ENCODE measurements at regions not wholly inside any gene's neighbourhood (a gene's known extent, or its start where the extent isn't known, plus 50 kb on each side); places are given as distances from the start of the nearest gene placed in this dataset.

GRCh38 chr2:145303536-145303935, 783.6 kb upstream of the ZEB2 start:
- H3K4me3 ChIP-seq: no peak overlapping the region
- H3K4me1 Mint-ChIP-seq: peaks cover 12% of the 10 kb centered on the region
- DNase-seq (ENCODE audit: low spot score): no peak

More at GRCh38 chr2:145303536-145303935, 783.6 kb upstream of the ZEB2 start:
- no peak overlapping the region for H3K4me3 Mint-ChIP-seq
- no peak overlapping the region for H3K27ac Mint-ChIP-seq
- ATAC-seq: no peak
- H3K9me3 Mint-ChIP-seq: no peaks in the 10 kb centered on the region
- Histone ChIP-seq H3K9me2 (ENCODE audit: insufficient read depth) (no peaks in the 10 kb centered on the region), H3K36me3 (ENCODE audit: insufficient read depth) (no peaks in the 10 kb centered on the region), H3K4me1 (ENCODE audit: insufficient read depth) (no peaks in the 10 kb centered on the region), H3K79me2 (replicated peaks; ENCODE audit: insufficient read depth) (no peaks in the 10 kb centered on the region), H3F3A (replicated peaks; ENCODE audit: low read depth) (no peaks in the 10 kb centered on the region), H3K27ac (ENCODE audit: low read depth) (no peak overlapping the region), H3K4me2 (no peak overlapping the region), H4K20me1 (replicated peaks; ENCODE audit: insufficient read depth) (no peaks in the 10 kb centered on the region), H3K27me3 (ENCODE audit: insufficient read depth) (no peaks in the 10 kb centered on the region), H2AFZ (no peak overlapping the region)
- no peaks in the 10 kb centered on the region for H3K36me3 Mint-ChIP-seq (ENCODE audit: low read depth)
- TF ChIP-seq JUNB (IDR thresholded peaks at IDR 0.05; ENCODE audit: unreplicated experiment) (no peak), ZNF462 (CRISPR knock-in tag; IDR thresholded peaks at IDR 0.05) (no peak), NANOG (IDR thresholded peaks at IDR 0.05; ENCODE audit: borderline replicate concordance) (no peak), CTCF (conservative IDR thresholded peaks at IDR 0.05; ENCODE audit: low read depth in 2 of 2) (no peak), EZH2 (IDR thresholded peaks at IDR 0.05; ENCODE audit: low read depth, unreplicated experiment) (no peak), STAT1 (IDR thresholded peaks at IDR 0.05; ENCODE audit: unreplicated experiment) (no peak), CREB1 (CRISPR knock-in tag; IDR thresholded peaks at IDR 0.05; ENCODE audit: low read depth) (no peak), EZH2phosphoT487 (IDR thresholded peaks at IDR 0.05; ENCODE audit: unreplicated experiment) (no peak), REST (IDR thresholded peaks at IDR 0.05; ENCODE audit: unreplicated experiment) (no peak), POLR2AphosphoS5 (IDR thresholded peaks at IDR 0.05; ENCODE audit: low read depth) (no peak)
- no peaks in the 10 kb centered on the region for H3K27me3 Mint-ChIP-seq (ENCODE audit: insufficient read depth, low read depth, poor library complexity)

All from GM23338 (cell line).